Activated T-cell treated with anti-CD3 and anti-CD28 coated beads, Interleukin-2, amount 50 U/mL, for 72 hours (primary cell): ENCODE measurements at regions not wholly inside any gene's neighbourhood (a gene's known extent, or its start where the extent isn't known, plus 50 kb on each side); places are given as distances from the start of the nearest gene placed in this dataset.

Experiments used
- ATAC-seq, 2 donors: fragments of 150-1000 bp; cut with Tn5 transposase; replicated peaks in 1 of 2; 2 replicates each; pipeline ENCODE4 v1.10.0; 2021; ENCODE audit warnings: moderate library complexity in 2 of 2, mild to moderate bottlenecking in 1 of 2
- DNase-seq, 2 donors: peaks; one replicate each; pipeline ENCODE4 v3.0.0; 2021 to 2022; ENCODE audit warnings: mixed read lengths in 1 of 2
- H3K27ac Mint-ChIP-seq: one replicate; pipeline ENCODE4 v1.8.0; 2022; ENCODE audit warnings: mild to moderate bottlenecking, moderate library complexity, mixed read lengths
- H3K27me3 Mint-ChIP-seq: one replicate; pipeline ENCODE4 v1.8.0; 2022; ENCODE audit warnings: low read depth, mixed read lengths
- H3K36me3 Mint-ChIP-seq, 2 donors: one replicate each; pipeline ENCODE4 v1.8.0; 2022; ENCODE audit warnings: mixed read lengths in 2 of 2, mild to moderate bottlenecking in 1 of 2; ENCODE audit not compliant: insufficient read depth in 2 of 2
- H3K4me1 Mint-ChIP-seq: one replicate; pipeline ENCODE4 v1.8.0; 2022; ENCODE audit warnings: low read depth, mixed read lengths
- H3K4me3 Mint-ChIP-seq, 2 donors: one replicate each; pipeline ENCODE4 v1.8.0; 2022; ENCODE audit warnings: mild to moderate bottlenecking in 2 of 2, mixed read lengths in 2 of 2, moderate library complexity in 2 of 2
- H3K9me3 Mint-ChIP-seq, 2 donors: one replicate each; pipeline ENCODE4 v1.8.0; 2022; ENCODE audit warnings: mixed read lengths in 2 of 2

GRCh38 chrX:39445336-39445735 is 644.1 kb downstream of the MID1IP1 start:
- no peak overlapping the region for H3K27ac Mint-ChIP-seq
- DNase-seq, result peak; percentile 40 to 50
- H3K4me1 Mint-ChIP-seq, result peaks cover 58% of the 10 kb centered on the region
- no peak for ATAC-seq
- peaks cover 4 to 8% of the 10 kb centered on the region in 2 donors for H3K36me3 Mint-ChIP-seq
- no peak overlapping the region for H3K4me3 Mint-ChIP-seq
- H3K27me3 Mint-ChIP-seq, result no peaks in the 10 kb centered on the region
- peaks cover 0 to 9% of the 10 kb centered on the region in 2 donors for H3K9me3 Mint-ChIP-seq

GRCh38 chrX:39449352-39449751 is 648.1 kb downstream of the MID1IP1 start:
- H3K36me3 Mint-ChIP-seq, result peaks cover 0 to 1% of the 10 kb centered on the region in 2 donors
- H3K9me3 Mint-ChIP-seq, result no peaks in the 10 kb centered on the region
- ATAC-seq, result peak in 1 of 2 donors; percentile 40
- H3K27ac Mint-ChIP-seq, result no peak overlapping the region
- H3K4me3 Mint-ChIP-seq, result no peak overlapping the region
- no peaks in the 10 kb centered on the region for H3K27me3 Mint-ChIP-seq
- DNase-seq, result no peak
- peaks cover 29% of the 10 kb centered on the region for H3K4me1 Mint-ChIP-seq

- no peaks in the 10 kb centered on the region for H3K9me3 Mint-ChIP-seq
- H3K27me3 Mint-ChIP-seq, result no peaks in the 10 kb centered on the region
- no peak overlapping the region for H3K27ac Mint-ChIP-seq
- H3K4me1 Mint-ChIP-seq, result peaks cover 23% of the 10 kb centered on the region
- peak overlapping the region in 1 of 2 donors; percentile 6 for H3K4me3 Mint-ChIP-seq
- DNase-seq (no peak), ATAC-seq (no peak)
- peaks cover 0 to 1% of the 10 kb centered on the region in 2 donors for H3K36me3 Mint-ChIP-seq
These were observed 647.4 kb downstream of the BCOR start for GRCh38 chrX:39450234-39450977.

GRCh38 chrX:39451046-39451445 is 646.7 kb downstream of the BCOR start:
- Mint-ChIP-seq H3K9me3 (no peaks in the 10 kb centered on the region), H3K27ac (no peak overlapping the region), H3K4me1 (peaks cover 20% of the 10 kb centered on the region), H3K4me3 (peak overlapping the region in 1 of 2 donors; percentile 6), H3K27me3 (no peaks in the 10 kb centered on the region), H3K36me3 (peaks cover 0 to 1% of the 10 kb centered on the region in 2 donors)
- no peak for ATAC-seq
- DNase-seq, result no peak

GRCh38 chrX:39452401-39452800 is 645.4 kb downstream of the BCOR start:
- no peak for ATAC-seq
- peaks cover 0 to 3% of the 10 kb centered on the region in 2 donors for H3K9me3 Mint-ChIP-seq
- peaks cover 20% of the 10 kb centered on the region for H3K4me1 Mint-ChIP-seq
- no peak overlapping the region for H3K4me3 Mint-ChIP-seq
- H3K27ac Mint-ChIP-seq, result no peak overlapping the region
- H3K27me3 Mint-ChIP-seq, result no peaks in the 10 kb centered on the region
- peaks cover 1 to 4% of the 10 kb centered on the region in 2 donors for H3K36me3 Mint-ChIP-seq
- DNase-seq, result no peak

- DNase-seq (no peak), ATAC-seq (no peak)
- H3K9me3 Mint-ChIP-seq, result peaks cover 0 to 3% of the 10 kb centered on the region in 2 donors
- H3K4me3 Mint-ChIP-seq, result no peak overlapping the region
- H3K36me3 Mint-ChIP-seq, result peaks cover 0 to 4% of the 10 kb centered on the region in 2 donors
- peaks cover 11% of the 10 kb centered on the region for H3K4me1 Mint-ChIP-seq
- H3K27me3 Mint-ChIP-seq, result peaks cover 9% of the 10 kb centered on the region
- H3K27ac Mint-ChIP-seq, result no peak overlapping the region
These were observed 643.7 kb downstream of the BCOR start for GRCh38 chrX:39453889-39454621.

- peaks cover 0 to 3% of the 10 kb centered on the region in 2 donors for H3K9me3 Mint-ChIP-seq
- no peak for DNase-seq
- H3K36me3 Mint-ChIP-seq, result peaks cover 0 to 4% of the 10 kb centered on the region in 2 donors
- peaks cover 13% of the 10 kb centered on the region for H3K27me3 Mint-ChIP-seq
- H3K4me3 Mint-ChIP-seq, result no peak overlapping the region
- H3K27ac Mint-ChIP-seq, result no peak overlapping the region
- no peak for ATAC-seq
- no peaks in the 10 kb centered on the region for H3K4me1 Mint-ChIP-seq
These were observed 640.7 kb downstream of the BCOR start for GRCh38 chrX:39456894-39457604.

GRCh38 chrX:39458779-39459178 is 639.0 kb downstream of the BCOR start:
- DNase-seq (no peak), ATAC-seq (no peak)
- H3K27me3 Mint-ChIP-seq, result peaks cover 25% of the 10 kb centered on the region
- peaks cover 0 to 4% of the 10 kb centered on the region in 2 donors for H3K36me3 Mint-ChIP-seq
- peaks cover 10% of the 10 kb centered on the region for H3K4me1 Mint-ChIP-seq
- no peak overlapping the region for H3K27ac Mint-ChIP-seq
- H3K4me3 Mint-ChIP-seq, result no peak overlapping the region
- peaks cover 0 to 3% of the 10 kb centered on the region in 2 donors for H3K9me3 Mint-ChIP-seq

GRCh38 chrX:39459204-39459603 is 638.6 kb downstream of the BCOR start:
- H3K27ac Mint-ChIP-seq, result no peak overlapping the region
- peaks cover 12% of the 10 kb centered on the region for H3K4me1 Mint-ChIP-seq
- no peak for ATAC-seq
- no peak overlapping the region for H3K4me3 Mint-ChIP-seq
- H3K27me3 Mint-ChIP-seq, result peaks cover 29% of the 10 kb centered on the region
- no peak for DNase-seq
- H3K36me3 Mint-ChIP-seq, result peaks cover 0 to 4% of the 10 kb centered on the region in 2 donors
- H3K9me3 Mint-ChIP-seq, result peaks cover 0 to 3% of the 10 kb centered on the region in 2 donors

GRCh38 chrX:39459952-39460351 is 637.8 kb downstream of the BCOR start:
- Mint-ChIP-seq H3K27ac (no peak overlapping the region), H3K4me1 (peaks cover 17% of the 10 kb centered on the region), H3K9me3 (peaks cover 0 to 3% of the 10 kb centered on the region in 2 donors), H3K27me3 (peaks cover 36% of the 10 kb centered on the region), H3K36me3 (peaks cover 0 to 4% of the 10 kb centered on the region in 2 donors), H3K4me3 (no peak overlapping the region)
- no peak for ATAC-seq
- no peak for DNase-seq

- Mint-ChIP-seq H3K9me3 (peaks cover 0 to 3% of the 10 kb centered on the region in 2 donors), H3K4me3 (no peak overlapping the region), H3K27me3 (peaks cover 37% of the 10 kb centered on the region), H3K36me3 (peaks cover 0 to 4% of the 10 kb centered on the region in 2 donors), H3K4me1 (peaks cover 19% of the 10 kb centered on the region), H3K27ac (no peak overlapping the region)
- DNase-seq, result no peak
- ATAC-seq, result no peak
These were observed 637.3 kb downstream of the BCOR start for GRCh38 chrX:39460499-39460898.

- Mint-ChIP-seq H3K36me3 (no peaks in the 10 kb centered on the region), H3K4me1 (peaks cover 19% of the 10 kb centered on the region), H3K4me3 (no peak overlapping the region), H3K9me3 (no peaks in the 10 kb centered on the region), H3K27ac (no peak overlapping the region), H3K27me3 (peaks cover 43% of the 10 kb centered on the region)
- DNase-seq, result no peak
- no peak for ATAC-seq
These were observed 634.9 kb downstream of the BCOR start for GRCh38 chrX:39462835-39463234.

GRCh38 chrX:39464253-39464652 is 633.5 kb downstream of the BCOR start:
- peaks cover 32% of the 10 kb centered on the region for H3K27me3 Mint-ChIP-seq
- H3K36me3 Mint-ChIP-seq, result no peaks in the 10 kb centered on the region
- H3K27ac Mint-ChIP-seq, result no peak overlapping the region
- no peak for DNase-seq
- no peak overlapping the region for H3K4me3 Mint-ChIP-seq
- no peaks in the 10 kb centered on the region for H3K9me3 Mint-ChIP-seq
- H3K4me1 Mint-ChIP-seq, result peaks cover 19% of the 10 kb centered on the region
- no peak for ATAC-seq
